ENCODE measurements at regions not wholly inside any gene's neighbourhood (a gene's known extent, or its start where the extent isn't known, plus 50 kb on each side); places are given as distances from the start of the nearest gene placed in this dataset.

DNA sequence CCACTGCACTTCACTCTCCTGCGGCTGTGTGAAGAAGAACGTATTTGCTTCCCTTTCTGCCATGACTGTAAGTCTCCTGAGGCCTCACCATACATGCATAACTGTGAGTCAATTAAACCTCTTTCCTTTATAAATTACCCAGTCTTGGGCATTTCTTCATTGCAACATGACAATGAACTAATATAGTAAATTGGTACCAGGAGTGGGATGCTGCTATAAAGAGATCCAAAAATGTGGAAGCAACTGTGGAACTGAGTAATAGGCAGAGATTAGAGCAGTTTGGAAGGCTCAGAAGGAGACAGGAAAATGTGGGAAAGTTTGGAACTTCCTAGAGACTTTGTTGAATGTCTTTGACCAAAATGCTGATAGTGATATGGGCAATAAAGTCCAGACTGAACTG is 1907.9 kb downstream of the MRPL39 start:
- TF ChIP-seq POLR2A (IDR thresholded peaks at IDR 0.05; ENCODE audit: low read depth, low read length) (no peak), CHD1 (IDR thresholded peaks at IDR 0.05; ENCODE audit: low read depth, low read length) (no peak)

Data from IMR-90 (cell line).